ENCODE measurements at regions not wholly inside any gene's neighbourhood (a gene's known extent, or its start where the extent isn't known, plus 50 kb on each side); places are given as distances from the start of the nearest gene placed in this dataset.

DNA sequence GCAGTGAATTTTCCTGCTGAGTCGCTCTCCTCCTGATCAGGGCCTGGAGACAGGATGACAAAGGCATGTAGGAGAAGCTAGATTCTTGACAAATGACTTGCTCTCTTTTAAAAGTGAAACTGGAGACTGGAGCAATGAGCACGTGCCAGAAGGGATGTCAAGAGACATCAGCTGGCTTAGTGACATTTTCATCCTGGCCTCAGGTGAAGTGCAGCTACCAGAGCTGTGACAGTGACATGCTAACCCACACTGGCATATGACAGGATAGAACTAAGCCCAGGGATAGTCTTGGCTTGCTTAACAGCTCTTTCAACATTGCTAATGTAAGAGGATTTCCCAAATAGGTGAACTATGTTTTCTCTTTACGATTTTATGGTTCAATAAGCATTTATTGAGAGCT, 757.5 kb upstream of the DDX18 start:
- Histone ChIP-seq H3K14ac (replicated peaks; ENCODE audit: low read depth, low read length) (no peak overlapping the region), H3K9me1 (ENCODE audit: insufficient read depth, low read length) (no peaks in the 10 kb centered on the region), H2AK5ac (ENCODE audit: low read depth, low read length) (no peak overlapping the region), H4K91ac (ENCODE audit: insufficient read depth, low read depth, low read length) (no peak overlapping the region), H3K9ac (ENCODE audit: low read depth, low read length) (no peak overlapping the region), H3K36me3 (ENCODE audit: control insufficient read depth, insufficient read depth, low read length) (no peaks in the 10 kb centered on the region), H2BK5ac (ENCODE audit: low read depth, low read length, poor library complexity, severe bottlenecking) (no peak overlapping the region), H2AK9ac (replicated peaks; ENCODE audit: low read depth, low read length, poor library complexity) (no peak overlapping the region), H3K56ac (ENCODE audit: extremely low read depth, insufficient read depth, low read length) (no peak overlapping the region), H3K9me3 (ENCODE audit: control insufficient read depth, insufficient read depth, low read length) (peaks cover 17% of the 10 kb centered on the region), H3K4me1 (ENCODE audit: control insufficient read depth, insufficient read depth, low read length) (no peaks in the 10 kb centered on the region), H2BK20ac (ENCODE audit: low read depth, low read length) (no peak overlapping the region), H4K20me1 (ENCODE audit: insufficient read depth, low read length) (no peaks in the 10 kb centered on the region), H3K79me1 (ENCODE audit: low read depth in 1 of 2, low read length in 2 of 2) (no peaks in the 10 kb centered on the region), H3K27ac (ENCODE audit: insufficient read depth, low read length) (no peak overlapping the region), H3K4me2 (ENCODE audit: low read depth, low read length) (no peak overlapping the region), H3K4me3 (ENCODE audit: insufficient read depth, low read depth, low read length) (no peak overlapping the region), H3K4ac (ENCODE audit: low read depth, low read length) (no peak overlapping the region), H3K27me3 (ENCODE audit: control insufficient read depth, insufficient read depth, low read length) (no peaks in the 10 kb centered on the region), H4K8ac (ENCODE audit: low read depth in 2 of 2, low read length in 2 of 2) (no peak overlapping the region), H2BK15ac (ENCODE audit: low read depth, low read length) (no peak overlapping the region), H2AFZ (replicated peaks; ENCODE audit: low read length, poor library complexity) (no peak overlapping the region), H2BK120ac (ENCODE audit: low read depth, low read length) (no peak overlapping the region), H4K5ac (ENCODE audit: low read depth, low read length) (no peak overlapping the region), H3K23ac (ENCODE audit: low read depth, low read length) (no peak overlapping the region), H3K18ac (ENCODE audit: low read depth, low read length) (no peak overlapping the region)
- no peak for DNase-seq
- ChIA-PET POLR2A (ENCODE audit: unreplicated experiment) (no interaction called here), CTCF (no interaction called here)
- in situ Hi-C loops (cut with MboI; ENCODE audit: low sequenced_read_pairs) = no loop called here
- intact Hi-C loops (cut with micrococcal nuclease) = no loop called here
- no peak for ATAC-seq (ENCODE audit: low read depth)
- TF ChIP-seq CHD1 (IDR thresholded peaks at IDR 0.05; ENCODE audit: low read depth, low read length) (no peak), SMC3 (IDR thresholded peaks at IDR 0.05; ENCODE audit: low read depth, low read length) (no peak), RCOR1 (IDR thresholded peaks at IDR 0.05; ENCODE audit: insufficient replicate concordance, low read length) (no peak), MAZ (IDR thresholded peaks at IDR 0.05; ENCODE audit: borderline replicate concordance, low read depth, low read length) (no peak)
- BruUV-seq (replicated peaks) = no TSS peak
- dilution Hi-C loops (cut with HindIII; ENCODE audit: low sequenced_read_pairs, unreplicated experiment) = no loop called here
- 40% methylated on average over 1 of the region's 3 CpGs; no CpG with 5 or more reads in 1 of the 2 experiments for WGBS, 2 experiments (ENCODE audit: extremely low coverage in 2 of 2, insufficient read length in 1 of 2)
